8988T (cell line): ENCODE measurements at regions not wholly inside any gene's neighbourhood (a gene's known extent, or its start where the extent isn't known, plus 50 kb on each side); places are given as distances from the start of the nearest gene placed in this dataset.
A peak's percentile ranks its signal among the peaks of the same experiment; 100 is the strongest.
"Not testable (repeated sequence)": the region's sequence is repeated elsewhere in the genome, so short reads cannot be mapped to it uniquely, and the experiment has no call there.

Experiments
- DNase-seq: peaks from one replicate; pipeline ENCODE4 v3.0.0; 2011

DNA sequence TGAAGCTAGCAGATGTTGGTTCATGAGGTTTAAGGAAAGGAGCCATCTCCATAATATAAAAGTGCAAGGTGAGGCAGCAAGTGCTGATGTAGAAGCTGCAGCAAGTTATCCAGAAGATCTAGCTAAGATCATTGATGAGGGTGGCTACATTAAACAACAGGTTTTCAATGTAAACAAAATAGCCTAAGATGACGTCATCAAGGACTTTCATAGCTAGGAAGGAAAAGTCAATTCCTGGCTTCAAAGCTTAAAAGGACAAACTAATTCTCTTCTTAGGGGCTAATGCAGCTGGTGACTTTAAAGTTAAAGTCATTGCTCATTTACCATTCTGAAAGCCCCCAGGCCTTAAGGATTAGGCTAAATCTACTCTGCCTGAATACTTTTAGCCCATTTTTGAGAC, 141.9 kb downstream of the MID1IP1 start:
- DNase-seq = no peak

DNA sequence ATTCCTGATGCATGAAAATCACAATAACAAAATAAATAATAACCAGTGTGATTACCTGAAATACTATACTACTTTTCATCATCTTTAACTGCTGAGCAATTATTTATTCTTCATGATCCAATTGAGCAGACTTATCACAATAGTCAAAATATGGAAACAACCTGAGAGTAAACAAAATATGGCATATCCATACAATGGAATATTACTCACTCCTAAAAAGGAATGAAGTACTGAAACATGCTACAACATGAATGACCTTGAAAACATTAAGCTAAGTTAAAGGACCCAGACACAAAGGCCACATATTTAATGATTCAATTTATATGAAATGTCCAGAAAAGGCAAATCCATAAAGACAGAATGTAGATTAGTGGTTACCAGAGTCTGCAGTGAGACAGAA, 146.8 kb downstream of the MID1IP1 start:
- no peak for DNase-seq

DNA sequence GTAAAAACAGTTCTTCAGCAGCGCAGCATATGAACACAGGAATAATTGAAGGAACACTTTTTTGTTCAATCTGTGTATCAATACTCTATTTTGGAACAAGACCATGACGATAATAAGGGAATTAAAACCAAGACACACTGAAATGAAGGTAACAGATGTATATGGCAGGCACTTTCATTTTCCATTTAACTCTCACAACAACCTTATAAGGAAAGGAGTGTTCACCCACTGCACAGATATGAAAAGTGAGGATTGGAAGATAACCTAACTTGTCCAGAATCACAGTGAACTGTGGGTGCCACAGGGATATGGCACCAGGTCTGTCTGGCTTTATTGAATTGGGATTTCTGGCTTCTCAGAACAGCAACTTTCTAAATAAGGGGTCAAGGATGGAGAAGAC, 153.3 kb downstream of the MID1IP1 start:
- no peak for DNase-seq

DNA sequence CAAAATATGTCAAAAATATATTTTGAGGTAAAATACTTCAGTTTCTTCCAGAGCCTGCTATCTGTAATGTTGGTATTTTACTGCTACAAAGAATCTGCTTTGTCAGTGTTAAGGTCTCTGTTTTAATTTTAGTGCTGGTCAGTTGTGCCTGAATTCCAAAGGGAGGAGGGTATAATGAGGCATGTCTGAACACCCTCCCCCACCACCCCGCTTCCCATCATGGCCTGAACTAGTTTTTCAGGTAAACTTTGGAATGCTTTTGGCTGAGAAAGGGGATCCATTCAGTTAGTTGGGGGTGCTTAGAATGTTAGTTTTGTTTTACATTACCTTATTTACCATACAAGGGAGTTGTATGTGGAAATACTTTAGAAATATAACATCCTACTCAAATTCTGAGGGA, 158.5 kb downstream of the MID1IP1 start:
- no peak for DNase-seq

DNA sequence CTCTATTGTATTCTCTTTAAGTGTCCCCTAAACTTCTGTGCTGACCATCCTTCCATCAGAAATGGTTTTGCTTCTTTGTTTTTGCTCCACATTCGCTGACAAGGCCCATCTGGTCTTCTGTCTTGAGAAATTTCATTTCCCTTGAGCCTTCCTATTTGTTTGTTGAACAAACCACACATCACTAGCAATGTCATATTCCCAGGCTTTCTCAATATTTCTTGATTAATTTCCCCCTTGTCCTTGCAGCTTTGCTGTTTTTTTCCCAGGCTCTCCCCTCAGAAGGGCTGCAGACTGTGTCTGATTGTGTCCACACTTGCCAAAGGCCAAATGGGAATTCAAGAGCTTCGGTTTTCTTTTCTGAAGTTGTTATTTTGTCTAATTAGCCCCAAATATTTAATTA, 158.9 kb downstream of the MID1IP1 start:
- DNase-seq = no peak

DNA sequence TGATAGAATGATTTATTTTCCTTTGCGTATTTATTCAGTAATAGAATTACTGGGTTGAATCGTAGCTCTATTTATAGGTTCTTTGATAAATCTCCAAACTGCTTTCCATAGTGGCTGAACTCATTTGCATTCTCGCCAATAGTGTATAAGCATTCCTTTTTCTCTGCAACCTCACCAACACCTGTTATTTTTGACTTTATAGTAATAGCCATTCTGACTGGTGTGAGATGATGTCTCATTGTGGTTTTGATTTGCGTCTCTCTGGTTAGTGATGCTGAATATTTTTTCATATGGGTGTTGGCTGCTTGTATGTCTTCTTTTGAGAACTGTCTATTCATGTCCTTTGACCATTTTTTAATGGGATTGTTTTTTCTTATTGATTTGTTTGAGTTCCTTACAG, 160.7 kb downstream of the MID1IP1 start:
- DNase-seq = no peak

DNA sequence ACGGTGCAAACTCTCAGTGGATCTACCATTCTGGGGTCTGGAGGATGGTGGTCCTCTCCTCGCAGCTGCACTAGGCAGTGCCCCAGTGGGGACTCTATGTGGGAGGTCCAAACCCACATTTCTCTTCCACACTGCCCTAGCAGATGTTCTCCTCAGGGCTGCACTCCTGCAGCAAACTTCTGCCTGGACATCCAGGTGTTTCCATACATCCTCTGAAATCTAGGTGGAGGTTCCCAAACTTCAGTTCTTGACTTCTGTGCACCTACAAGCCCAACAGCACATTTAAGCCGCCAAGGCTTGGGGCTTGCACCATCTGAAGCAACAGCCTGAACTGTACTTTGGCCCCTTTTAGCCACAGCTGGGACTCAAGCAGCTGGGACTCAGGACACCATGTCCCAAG, 162.0 kb downstream of the MID1IP1 start:
- DNase-seq = not testable (repeated sequence)

DNA sequence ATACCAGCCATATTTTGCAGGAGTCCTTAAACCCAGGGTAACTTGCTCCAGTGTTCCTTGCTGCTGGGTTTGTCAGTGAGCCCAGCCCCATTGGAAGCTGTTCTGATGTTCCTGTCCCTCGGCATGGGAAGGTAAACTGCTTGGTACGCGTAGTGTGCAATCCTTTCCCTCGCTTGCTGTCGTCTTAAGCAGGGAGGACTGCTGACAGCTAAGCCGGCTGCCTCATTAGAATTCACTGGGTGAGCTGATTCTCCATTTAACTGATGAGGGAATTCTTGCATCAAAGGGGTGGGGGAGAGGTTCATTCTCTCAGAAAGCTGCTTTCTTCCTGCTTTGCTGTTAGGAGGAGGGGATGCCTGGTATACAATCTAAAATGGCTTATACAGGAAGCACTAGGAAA, 164.6 kb downstream of the MID1IP1 start:
- no peak for DNase-seq

DNA sequence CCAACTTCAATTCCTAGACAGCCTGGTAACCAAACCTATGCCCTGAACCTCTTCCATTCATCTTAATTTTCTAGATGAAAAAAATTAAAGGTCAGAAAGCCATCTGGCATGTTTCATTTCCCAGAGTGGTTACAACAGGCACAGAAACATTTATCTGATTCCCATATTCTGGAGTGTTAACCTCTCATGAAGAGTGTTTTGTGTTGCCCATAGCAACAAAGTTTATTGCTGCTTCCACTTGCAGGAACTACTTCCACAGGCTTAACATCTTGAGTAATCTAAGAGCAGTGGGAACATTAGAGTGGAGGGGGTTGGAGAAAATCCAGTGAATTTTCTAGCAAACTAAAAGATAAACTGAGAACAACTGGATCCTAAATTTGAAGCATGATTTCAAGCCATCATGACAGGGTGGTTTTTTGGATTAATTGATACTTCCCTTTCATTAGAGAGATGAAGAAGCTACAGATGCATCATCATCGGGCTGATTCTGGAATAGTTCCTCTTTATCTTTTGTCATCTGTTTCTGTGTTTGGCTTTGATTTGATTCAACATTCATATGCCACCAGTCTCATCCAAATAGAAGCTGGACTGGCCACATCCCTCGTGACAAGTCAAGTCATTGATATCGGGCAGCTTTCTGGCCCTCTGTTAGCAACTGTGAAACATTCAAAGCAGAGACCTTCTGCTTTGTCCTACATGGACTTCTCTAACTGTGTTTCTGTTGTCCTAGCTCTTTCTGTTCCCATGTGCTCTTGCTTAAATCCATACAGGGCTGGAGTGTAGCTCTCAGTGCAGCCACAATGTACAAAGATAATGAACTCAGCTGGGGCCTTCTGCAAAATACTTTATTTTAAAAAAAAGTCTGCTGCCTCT, 167.3 kb downstream of the MID1IP1 start:
- DNase-seq = no peak

DNA sequence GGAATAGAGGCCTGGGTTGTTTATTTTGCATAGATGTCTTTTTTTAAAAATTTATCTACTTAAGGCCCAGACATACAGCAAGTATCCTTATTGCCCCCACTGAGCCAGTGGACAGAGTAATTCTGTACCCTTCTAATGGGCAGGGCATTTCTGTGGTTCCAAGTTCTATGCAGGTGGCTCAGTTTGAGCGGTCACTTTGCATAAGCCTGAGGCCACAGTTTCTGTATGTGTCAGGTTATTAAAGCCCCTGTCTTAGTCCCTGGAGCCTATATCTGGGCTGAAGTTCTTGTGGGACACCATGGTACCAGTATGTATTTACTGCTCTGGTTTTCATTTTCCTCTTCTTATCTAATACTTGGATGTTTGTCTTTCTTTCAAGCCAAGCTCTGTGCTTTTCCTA, 168.8 kb downstream of the MID1IP1 start:
- no peak for DNase-seq

DNA sequence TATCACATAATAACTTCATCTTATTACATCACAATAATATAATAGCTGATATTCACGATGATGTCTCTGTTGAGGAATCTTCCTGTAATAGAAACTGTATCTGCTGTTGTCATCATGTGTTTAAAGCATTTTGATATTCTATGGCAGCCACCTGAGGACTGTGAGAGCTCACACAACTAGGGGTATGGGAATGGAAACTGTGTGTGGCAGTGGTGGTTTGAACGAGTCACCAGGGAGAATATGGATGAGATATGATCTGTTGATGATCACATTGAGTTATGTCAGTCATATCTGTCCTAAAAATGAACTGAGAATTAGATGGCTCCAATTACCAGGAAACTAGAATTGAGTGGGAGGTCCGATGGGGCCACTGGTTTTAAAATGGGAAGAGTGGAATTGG, 169.6 kb downstream of the MID1IP1 start:
- DNase-seq = no peak

DNA sequence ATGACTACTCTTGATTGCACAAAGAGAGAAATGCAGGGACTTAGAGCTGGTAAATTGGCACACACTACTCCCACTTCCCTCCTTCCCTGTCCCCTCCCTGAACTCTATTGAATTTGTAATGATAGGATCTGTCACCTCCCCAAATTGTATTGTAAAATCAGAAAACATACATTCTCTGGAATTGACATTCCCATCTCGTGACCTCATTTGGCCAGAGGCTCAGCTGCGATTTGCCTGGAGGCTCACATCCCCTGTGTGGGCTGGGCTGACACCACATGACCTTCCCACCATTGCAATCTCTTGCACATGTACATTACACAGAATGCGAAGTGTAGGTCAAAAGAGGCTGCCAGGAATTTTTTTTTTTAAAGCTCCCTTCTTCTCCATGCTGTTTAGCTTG, 172.1 kb downstream of the MID1IP1 start:
- no peak for DNase-seq

DNA sequence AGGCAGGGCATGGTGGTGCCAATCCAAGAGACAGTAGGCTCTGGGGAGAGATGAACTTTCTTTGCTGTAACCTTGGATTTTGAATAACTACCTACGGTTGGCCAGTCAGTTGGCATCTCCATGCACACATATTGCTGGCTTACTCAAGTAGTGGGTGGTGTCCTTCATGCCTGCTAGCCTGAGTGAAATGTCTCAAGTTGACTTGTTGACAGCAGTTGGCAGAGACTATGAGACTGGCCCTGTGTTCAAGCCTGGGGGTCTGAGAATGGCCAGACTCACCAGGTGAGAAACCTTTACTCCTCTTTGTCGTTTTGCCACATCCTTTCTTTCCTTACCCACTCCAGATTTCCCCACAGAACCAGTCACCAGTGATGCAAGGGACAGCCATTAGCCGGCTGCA, 173.3 kb downstream of the MID1IP1 start:
- DNase-seq = no peak

DNA sequence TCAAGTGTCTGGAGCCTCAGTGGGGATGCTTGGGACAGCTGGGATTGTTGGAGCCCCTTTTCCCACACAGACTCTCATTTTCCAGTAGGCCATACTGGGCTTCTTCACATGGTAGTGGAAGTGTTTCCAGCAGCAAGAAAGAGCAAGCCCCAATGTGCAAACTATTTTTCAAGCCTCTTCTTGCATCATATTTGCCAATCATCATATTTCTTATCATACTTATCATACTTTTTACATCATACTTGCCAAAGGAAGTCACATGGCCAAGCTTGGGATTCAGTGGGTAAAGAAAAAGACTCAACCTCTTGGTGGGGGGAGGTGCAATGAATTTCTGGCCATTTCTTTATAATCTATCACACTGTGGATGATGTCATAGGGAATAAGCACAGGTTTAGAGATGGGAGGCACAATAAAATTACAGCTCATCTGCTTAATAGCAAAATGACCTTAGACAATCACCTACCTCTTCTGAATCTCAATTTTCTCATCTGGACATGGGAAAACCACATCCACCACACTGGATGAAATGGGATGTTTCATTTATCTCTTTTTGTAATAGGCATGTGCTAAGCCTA, 174.2 kb downstream of the MID1IP1 start:
- DNase-seq = no peak

DNA sequence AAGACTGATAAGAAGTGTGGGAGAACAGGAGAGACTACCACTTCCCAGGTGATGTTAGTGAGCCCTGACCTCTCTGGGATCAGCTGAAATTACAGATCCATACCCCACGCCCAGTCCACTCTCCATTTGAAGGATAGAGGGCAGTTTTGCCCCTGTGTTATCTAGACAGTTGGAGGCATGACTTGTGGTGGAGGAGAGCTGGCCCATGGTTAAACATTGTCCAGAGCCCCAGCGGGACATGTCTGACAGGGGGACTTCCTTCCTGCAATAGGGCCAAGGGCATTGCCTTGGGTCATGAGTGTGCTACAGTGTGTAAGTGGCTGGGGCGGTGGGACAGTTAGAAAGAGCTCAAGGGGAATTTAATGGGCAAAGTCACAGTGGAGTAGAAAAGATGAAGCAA, 181.1 kb downstream of the MID1IP1 start:
- no peak for DNase-seq

DNA sequence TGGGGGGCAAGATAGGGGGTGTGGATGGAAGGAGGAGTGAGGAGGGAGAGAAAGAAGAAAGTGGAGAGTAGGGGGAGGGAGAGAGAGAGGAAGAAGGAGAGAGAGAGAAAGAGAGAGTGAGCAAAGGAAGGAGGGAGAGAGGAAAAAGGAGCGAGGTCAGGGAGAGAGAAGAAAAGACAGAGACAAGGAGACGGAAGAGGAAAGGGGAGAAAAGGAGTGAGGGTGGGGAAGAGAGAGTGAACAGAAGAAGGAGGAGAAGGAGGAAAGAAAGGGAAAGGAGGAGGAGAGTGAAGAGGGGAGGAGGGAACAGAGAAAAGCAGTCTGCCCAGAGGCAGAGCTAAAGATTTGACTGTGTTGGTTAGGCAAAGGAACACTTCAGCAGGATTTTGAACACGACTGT, 181.6 kb downstream of the MID1IP1 start:
- DNase-seq = no peak

DNA sequence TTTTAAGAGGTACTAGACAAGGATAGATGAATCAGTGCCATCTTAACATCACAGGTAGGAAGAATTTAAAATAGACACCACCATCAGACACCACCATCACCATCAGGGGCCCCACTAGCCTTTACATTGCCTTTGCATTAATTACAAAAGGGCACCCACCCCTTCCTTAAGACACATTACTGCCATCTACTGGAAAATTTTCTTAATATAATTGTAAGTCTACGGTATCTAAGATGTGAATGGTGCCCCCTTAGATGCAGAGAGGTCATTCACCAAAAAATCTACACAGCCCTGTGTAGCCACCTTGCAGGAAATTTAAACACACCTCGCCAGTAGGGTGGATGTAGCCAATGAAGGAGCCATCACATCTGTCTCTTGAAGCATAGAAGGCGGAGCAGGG, 184.1 kb downstream of the MID1IP1 start:
- peak; percentile 11 for DNase-seq

DNA sequence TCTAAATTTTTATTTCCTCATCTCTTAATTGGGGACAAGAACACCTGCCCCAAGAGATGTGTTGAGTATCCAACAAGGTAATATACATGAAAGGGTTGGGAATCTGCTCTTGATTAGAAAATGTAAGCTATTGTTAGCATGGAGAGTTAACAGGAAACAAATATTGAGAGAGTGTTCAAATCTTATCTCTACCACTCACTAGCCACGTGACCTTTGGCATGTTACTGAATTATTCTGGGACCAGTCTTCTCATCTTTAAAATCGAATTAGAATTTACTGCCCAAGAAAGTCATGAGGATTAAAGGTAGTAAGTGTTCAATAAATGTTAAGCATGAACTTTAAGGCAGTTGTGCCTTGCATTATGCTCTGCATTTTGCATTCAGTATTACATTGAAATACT, 184.7 kb downstream of the MID1IP1 start:
- DNase-seq = no peak

DNA sequence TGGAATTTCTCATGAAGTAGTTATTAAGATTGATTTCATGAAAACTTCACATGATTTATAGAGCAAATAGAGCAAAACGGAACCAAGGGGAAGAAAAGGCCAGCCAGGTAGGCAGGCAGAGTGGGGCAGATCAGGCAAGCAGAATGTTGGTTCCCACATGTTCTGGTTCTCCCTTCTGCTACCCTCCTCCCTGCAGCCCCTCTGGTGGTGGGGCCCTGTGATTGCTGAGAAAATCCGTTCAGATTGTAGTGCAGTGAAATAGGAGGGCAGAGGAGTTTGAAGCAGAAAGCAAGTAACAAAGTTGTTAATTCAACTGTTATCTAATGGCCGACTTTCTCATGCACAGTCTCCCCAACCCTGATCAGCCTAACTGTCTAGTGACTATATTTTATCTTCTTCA, 185.3 kb downstream of the MID1IP1 start:
- no peak for DNase-seq

DNA sequence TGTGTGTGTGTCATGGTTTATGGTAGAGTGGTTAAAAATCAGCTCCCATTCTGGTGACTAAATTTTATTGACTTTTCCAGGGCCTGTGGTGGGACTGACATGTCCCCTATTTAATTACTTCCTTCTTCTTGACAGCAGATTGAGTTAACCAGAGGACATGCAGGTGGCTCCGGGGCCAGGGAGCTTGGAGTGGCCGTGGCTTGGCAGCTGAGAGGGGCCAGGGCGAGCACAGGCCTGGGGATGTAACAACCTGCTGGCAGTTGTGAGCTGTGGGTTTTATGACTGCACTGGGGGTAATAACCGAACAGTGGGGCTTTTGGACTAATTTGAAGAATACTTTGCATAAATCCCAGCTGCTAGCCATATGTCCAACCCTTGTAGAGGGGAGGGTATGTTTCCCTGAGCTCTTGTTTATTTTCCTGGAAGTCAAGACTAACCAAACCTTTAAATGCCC, 186.0 kb downstream of the MID1IP1 start:
- DNase-seq = no peak

DNA sequence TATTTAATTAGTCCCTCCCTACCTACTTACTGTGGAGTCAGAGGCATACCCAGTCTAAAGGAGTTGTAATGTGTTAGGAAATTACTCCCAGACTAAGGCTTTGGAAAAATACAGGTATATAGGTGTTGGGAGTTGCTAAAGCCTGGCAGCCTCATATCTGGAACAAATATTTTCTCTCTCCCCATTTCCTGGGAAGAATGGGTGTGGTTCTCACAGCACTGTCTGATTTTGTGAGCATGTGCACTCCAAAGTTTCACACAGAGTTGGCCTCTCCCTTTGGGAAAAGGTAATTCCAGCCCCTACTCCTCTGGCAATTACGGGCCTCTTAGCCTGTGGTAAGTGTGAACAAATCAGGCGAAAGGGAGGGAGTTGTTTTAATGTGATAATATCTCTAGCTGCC, 187.0 kb downstream of the MID1IP1 start:
- DNase-seq = no peak

DNA sequence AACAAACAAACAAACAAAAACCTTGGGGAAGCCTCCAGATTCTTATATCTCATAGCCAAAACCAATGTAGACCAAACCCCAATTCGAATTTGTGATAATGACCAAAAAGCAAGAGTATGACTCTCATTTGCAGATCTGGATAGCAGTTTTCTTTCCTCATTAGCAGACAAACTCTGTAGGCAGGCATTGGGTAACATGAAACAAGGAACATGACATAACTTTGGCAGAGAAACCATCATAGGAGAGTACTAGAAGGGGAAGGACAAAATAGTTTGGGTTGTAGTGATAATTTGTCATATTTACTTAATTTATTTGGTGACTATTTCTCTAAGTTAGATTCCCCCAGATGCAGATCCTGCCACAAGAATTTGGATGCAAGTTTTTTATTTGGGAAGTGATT, 187.8 kb downstream of the MID1IP1 start:
- no peak for DNase-seq

DNA sequence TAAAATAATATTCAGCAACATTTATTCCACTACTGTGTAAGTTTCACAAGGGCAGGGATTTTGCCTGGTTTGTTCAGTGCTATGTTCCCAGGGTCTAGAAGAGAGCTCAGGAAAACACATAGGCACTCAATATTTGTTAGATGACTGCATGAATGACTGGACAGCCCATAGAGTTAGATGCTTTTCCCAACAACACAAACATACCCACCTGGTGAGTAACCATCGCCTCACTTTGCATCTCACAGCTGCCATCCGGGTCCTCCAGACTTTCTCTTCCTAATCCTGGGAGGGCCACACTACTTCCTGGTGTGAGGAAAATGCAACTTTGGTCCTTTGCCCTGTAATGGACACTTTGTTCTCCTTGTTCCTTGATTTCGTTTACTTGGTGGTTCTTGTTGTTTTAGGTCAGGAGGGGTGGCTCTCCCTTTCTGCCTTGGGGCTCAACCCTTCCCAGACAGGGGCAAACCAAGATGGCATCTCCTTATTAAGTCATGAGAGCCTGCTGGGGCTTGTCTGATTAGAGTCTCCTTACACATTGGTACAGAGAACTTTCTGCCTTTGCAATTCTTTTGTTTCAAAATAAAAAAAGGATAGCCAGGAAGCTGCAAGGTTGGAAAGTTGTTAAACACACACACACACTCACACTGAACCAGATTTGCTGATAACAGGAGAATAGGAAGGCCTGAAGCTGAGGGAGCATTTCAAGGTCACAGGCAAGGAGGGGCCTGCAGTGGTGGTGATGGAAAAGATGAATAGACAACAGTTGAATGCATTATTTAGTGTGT, 190.6 kb downstream of the MID1IP1 start:
- DNase-seq = no peak
